ENCODE measurements at regions not wholly inside any gene's neighbourhood (a gene's known extent, or its start where the extent isn't known, plus 50 kb on each side); places are given as distances from the start of the nearest gene placed in this dataset.

DNA sequence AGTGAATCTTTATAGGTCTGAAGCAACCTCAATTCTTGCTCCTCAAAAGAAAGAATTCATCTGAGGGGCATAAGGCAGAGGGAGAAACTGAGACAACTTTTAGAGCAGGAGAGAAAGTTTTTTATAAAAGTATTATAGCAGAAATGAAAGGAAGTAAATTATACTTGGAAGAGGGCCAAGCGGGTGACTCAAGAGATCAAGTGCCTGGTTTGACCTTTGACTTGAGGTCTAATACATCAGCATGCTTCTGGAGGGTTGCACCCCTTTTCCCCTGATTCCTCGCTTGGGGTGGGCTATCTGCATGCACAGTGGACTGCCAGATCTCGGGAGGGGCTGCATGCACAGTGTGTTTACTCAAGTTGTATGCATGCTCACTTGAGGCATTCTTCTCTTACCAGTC lies 268.5 kb upstream of the LRATD1 start:
- Histone ChIP-seq H3K36me3 (ENCODE audit: insufficient read depth, low read length) (no peaks in the 10 kb centered on the region), H3K4me1 (ENCODE audit: insufficient read depth, low read length) (no peaks in the 10 kb centered on the region), H3K4me2 (ENCODE audit: insufficient read depth, low read length) (no peak overlapping the region), H3K27me3 (ENCODE audit: insufficient read depth, low read length) (no peaks in the 10 kb centered on the region), H3K79me2 (ENCODE audit: insufficient read depth, low read length) (no peaks in the 10 kb centered on the region), H3K27ac (ENCODE audit: low read depth, low read length) (no peak overlapping the region), H2AFZ (ENCODE audit: low read length) (no peak overlapping the region), H3K9me3 (ENCODE audit: low read depth, low read length) (no peaks in the 10 kb centered on the region), H4K20me1 (ENCODE audit: insufficient read depth, low read length) (no peaks in the 10 kb centered on the region), H3K4me3 (ENCODE audit: insufficient read depth, low read length) (no peak overlapping the region)
- TF ChIP-seq CTCF (IDR thresholded peaks at IDR 0.05; ENCODE audit: extremely low read depth, low read depth, low read length), result no peak
- no peak for DNase-seq (ENCODE audit: insufficient read length, low spot score, missing footprints)

GRCh38 chr2:14364471-14364870 lies 268.0 kb upstream of the LRATD1 start:
- H3K27ac ChIP-seq (ENCODE audit: low read depth, low read length), result no peak overlapping the region
- no peaks in the 10 kb centered on the region for H3K27me3 ChIP-seq (ENCODE audit: insufficient read depth, low read length)
- no peaks in the 10 kb centered on the region for H3K79me2 ChIP-seq (ENCODE audit: insufficient read depth, low read length)
- no peaks in the 10 kb centered on the region for H3K36me3 ChIP-seq (ENCODE audit: insufficient read depth, low read length)
- no peak overlapping the region for H3K4me2 ChIP-seq (ENCODE audit: insufficient read depth, low read length)
- no peaks in the 10 kb centered on the region for H3K9me3 ChIP-seq (ENCODE audit: low read depth, low read length)
- no peaks in the 10 kb centered on the region for H4K20me1 ChIP-seq (ENCODE audit: insufficient read depth, low read length)
- H3K4me3 ChIP-seq (ENCODE audit: insufficient read depth, low read length), result no peak overlapping the region
- H2AFZ ChIP-seq (ENCODE audit: low read length), result no peak overlapping the region
- H3K4me1 ChIP-seq (ENCODE audit: insufficient read depth, low read length), result no peaks in the 10 kb centered on the region
- DNase-seq (ENCODE audit: insufficient read length, low spot score, missing footprints), result no peak
- TF ChIP-seq CTCF (IDR thresholded peaks at IDR 0.05; ENCODE audit: extremely low read depth, low read depth, low read length), result no peak

GRCh38 chr2:14385043-14385442 lies 247.5 kb upstream of the LRATD1 start:
- no peak for DNase-seq (ENCODE audit: insufficient read length, low spot score, missing footprints)
- Histone ChIP-seq H3K9me3 (ENCODE audit: low read depth, low read length) (no peaks in the 10 kb centered on the region), H3K27me3 (ENCODE audit: insufficient read depth, low read length) (no peaks in the 10 kb centered on the region), H3K4me3 (ENCODE audit: insufficient read depth, low read length) (no peak overlapping the region), H3K36me3 (ENCODE audit: insufficient read depth, low read length) (no peaks in the 10 kb centered on the region), H3K4me1 (ENCODE audit: insufficient read depth, low read length) (no peaks in the 10 kb centered on the region), H3K79me2 (ENCODE audit: insufficient read depth, low read length) (no peaks in the 10 kb centered on the region), H3K27ac (ENCODE audit: low read depth, low read length) (no peak overlapping the region), H4K20me1 (ENCODE audit: insufficient read depth, low read length) (no peaks in the 10 kb centered on the region), H2AFZ (ENCODE audit: low read length) (no peak overlapping the region), H3K4me2 (ENCODE audit: insufficient read depth, low read length) (no peak overlapping the region)
- TF ChIP-seq CTCF (IDR thresholded peaks at IDR 0.05; ENCODE audit: extremely low read depth, low read depth, low read length), result no peak

- no peaks in the 10 kb centered on the region for H3K4me1 ChIP-seq (ENCODE audit: insufficient read depth, low read length)
These were observed 245.2 kb upstream of the LRATD1 start for GRCh38 chr2:14387332-14387731.

More at GRCh38 chr2:14387332-14387731, 245.2 kb upstream of the LRATD1 start:
- Histone ChIP-seq H3K4me3 (ENCODE audit: insufficient read depth, low read length) (no peak overlapping the region), H2AFZ (ENCODE audit: low read length) (no peak overlapping the region), H4K20me1 (ENCODE audit: insufficient read depth, low read length) (no peaks in the 10 kb centered on the region), H3K27ac (ENCODE audit: low read depth, low read length) (no peak overlapping the region), H3K9me3 (ENCODE audit: low read depth, low read length) (no peaks in the 10 kb centered on the region), H3K27me3 (ENCODE audit: insufficient read depth, low read length) (no peaks in the 10 kb centered on the region), H3K79me2 (ENCODE audit: insufficient read depth, low read length) (no peaks in the 10 kb centered on the region), H3K4me2 (ENCODE audit: insufficient read depth, low read length) (no peak overlapping the region), H3K36me3 (ENCODE audit: insufficient read depth, low read length) (no peaks in the 10 kb centered on the region)
- no peak for TF ChIP-seq CTCF (IDR thresholded peaks at IDR 0.05; ENCODE audit: extremely low read depth, low read depth, low read length)
- DNase-seq (ENCODE audit: insufficient read length, low spot score, missing footprints), result no peak
